ENCODE measurements at regions not wholly inside any gene's neighbourhood (a gene's known extent, or its start where the extent isn't known, plus 50 kb on each side); places are given as distances from the start of the nearest gene placed in this dataset.

GRCh38 chr4:82005158-82005557 is 368.6 kb downstream of the HNRNPD start:
- H3K27ac Mint-ChIP-seq, result no peak overlapping the region
- H3K4me3 Mint-ChIP-seq, result no peak overlapping the region
- ATAC-seq (ENCODE audit: low read depth), result no peak
- no peak for TF ChIP-seq CTCF (IDR thresholded peaks at IDR 0.05)
- no peaks in the 10 kb centered on the region for H3K4me1 Mint-ChIP-seq
- ChIA-PET POLR2A (no interaction called here), CTCF (no interaction called here)
- peaks cover 12% of the 10 kb centered on the region for H3K27me3 Mint-ChIP-seq
- intact Hi-C loops (cut with micrococcal nuclease), result no loop called here
- H3K36me3 Mint-ChIP-seq (ENCODE audit: low read depth), result no peaks in the 10 kb centered on the region
- peaks cover 6% of the 10 kb centered on the region for H3K9me3 Mint-ChIP-seq
- no peak for DNase-seq

DNA sequence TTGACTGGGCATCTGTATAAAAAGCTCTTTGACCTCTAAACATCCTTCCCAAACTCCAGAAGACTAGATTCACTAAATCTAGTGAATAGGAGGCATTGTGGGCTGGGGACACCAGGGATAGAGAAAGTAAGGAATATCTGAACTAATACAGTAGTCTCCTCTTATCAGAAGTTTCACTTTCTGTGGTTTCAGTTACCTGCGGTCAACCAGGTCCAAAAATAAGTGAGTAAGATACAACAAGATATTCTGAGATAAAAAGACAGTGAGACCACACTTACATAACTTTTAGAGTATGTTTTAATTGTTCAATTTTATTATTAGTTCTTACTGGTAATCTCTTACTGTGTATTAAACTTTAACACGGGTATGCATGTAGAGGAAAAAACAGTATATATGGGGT is 376.5 kb downstream of the HNRNPD start:
- TF ChIP-seq CTCF (IDR thresholded peaks at IDR 0.05), result no peak
- ChIA-PET CTCF (no interaction called here), POLR2A (no interaction called here)
- H3K4me1 Mint-ChIP-seq, result no peaks in the 10 kb centered on the region
- H3K36me3 Mint-ChIP-seq (ENCODE audit: low read depth), result no peaks in the 10 kb centered on the region
- peaks cover 8% of the 10 kb centered on the region for H3K27me3 Mint-ChIP-seq
- DNase-seq (no peak), ATAC-seq (ENCODE audit: low read depth) (no peak)
- peaks cover 4% of the 10 kb centered on the region for H3K9me3 Mint-ChIP-seq
- no peak overlapping the region for H3K4me3 Mint-ChIP-seq
- no peak overlapping the region for H3K27ac Mint-ChIP-seq
- intact Hi-C loops (cut with micrococcal nuclease), result no loop called here

DNA sequence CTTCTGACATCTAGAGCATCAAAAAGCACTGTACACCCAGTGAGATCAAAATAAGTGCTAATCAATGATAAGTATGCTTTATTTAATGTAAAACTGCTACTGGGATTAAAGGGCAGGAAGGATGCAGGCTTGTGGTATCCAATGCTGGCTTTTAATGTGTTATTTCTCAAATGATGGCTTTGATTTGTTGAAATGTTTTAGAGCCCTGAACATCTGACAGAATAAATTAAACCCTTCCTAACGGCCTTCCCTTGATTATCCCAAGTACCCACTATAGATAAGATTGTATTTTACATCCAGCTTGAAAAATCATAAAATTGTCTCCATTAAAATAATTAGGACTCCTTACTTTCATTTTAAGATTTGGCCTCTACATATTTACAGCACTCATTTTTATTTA is 382.9 kb downstream of the HNRNPD start:
- ATAC-seq (ENCODE audit: low read depth) (no peak), DNase-seq (no peak)
- no peaks in the 10 kb centered on the region for H3K9me3 Mint-ChIP-seq
- no peak overlapping the region for H3K4me3 Mint-ChIP-seq
- CTCF ChIA-PET, result no interaction called here
- intact Hi-C loops (cut with micrococcal nuclease), result no loop called here
- POLR2A ChIA-PET, result no interaction called here
- H3K27me3 Mint-ChIP-seq, result peaks cover 27% of the 10 kb centered on the region
- no peak overlapping the region for H3K27ac Mint-ChIP-seq
- no peak for TF ChIP-seq CTCF (IDR thresholded peaks at IDR 0.05)
- H3K36me3 Mint-ChIP-seq (ENCODE audit: low read depth), result no peaks in the 10 kb centered on the region
- no peaks in the 10 kb centered on the region for H3K4me1 Mint-ChIP-seq

- Mint-ChIP-seq H3K4me3 (no peak overlapping the region), H3K27me3 (peaks cover 29% of the 10 kb centered on the region), H3K27ac (no peak overlapping the region), H3K4me1 (no peaks in the 10 kb centered on the region), H3K36me3 (ENCODE audit: low read depth) (no peaks in the 10 kb centered on the region), H3K9me3 (no peaks in the 10 kb centered on the region)
- ChIA-PET POLR2A (no interaction called here), CTCF (interaction anchor here (0.6 kb wide), 1 partner anchor 76 kb away, joined by 3 read pairs; no protein-coding TSS in a partner anchor)
- intact Hi-C loops (cut with micrococcal nuclease), result no loop called here
- no peak for TF ChIP-seq CTCF (IDR thresholded peaks at IDR 0.05)
- ATAC-seq (ENCODE audit: low read depth), result no peak
- DNase-seq, result no peak
Measured at GRCh38 chr4:81990211-81990610, 383.6 kb downstream of the HNRNPD start.

DNA sequence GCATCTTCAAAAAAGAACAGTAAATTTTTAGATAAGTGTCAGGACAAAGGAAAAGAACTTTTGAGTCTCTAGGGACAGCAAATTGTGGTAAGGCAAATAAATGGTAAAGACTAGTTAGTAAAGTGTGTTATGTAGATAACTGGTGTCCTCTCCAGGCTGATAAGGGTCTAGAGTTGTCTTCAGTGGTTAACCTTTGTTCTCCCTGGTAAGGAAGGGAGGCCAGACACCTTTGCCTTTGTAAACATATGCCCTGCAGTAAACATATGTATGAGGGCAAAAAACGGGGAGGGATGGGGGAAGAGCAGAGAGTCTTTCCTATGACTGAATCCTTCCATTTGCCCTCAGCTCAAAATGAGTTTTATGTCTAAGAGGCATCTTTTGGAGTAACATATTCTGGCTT is 384.6 kb downstream of the HNRNPD start:
- Mint-ChIP-seq H3K27ac (no peak overlapping the region), H3K9me3 (no peaks in the 10 kb centered on the region), H3K27me3 (peaks cover 24% of the 10 kb centered on the region), H3K36me3 (ENCODE audit: low read depth) (no peaks in the 10 kb centered on the region), H3K4me3 (no peak overlapping the region), H3K4me1 (no peaks in the 10 kb centered on the region)
- ChIA-PET POLR2A (no interaction called here), CTCF (no interaction called here)
- no peak for TF ChIP-seq CTCF (IDR thresholded peaks at IDR 0.05)
- no peak for ATAC-seq (ENCODE audit: low read depth)
- intact Hi-C loops (cut with micrococcal nuclease), result no loop called here
- DNase-seq, result no peak
